K562 (cell line): ENCODE measurements at regions not wholly inside any gene's neighbourhood (a gene's known extent, or its start where the extent isn't known, plus 50 kb on each side); places are given as distances from the start of the nearest gene placed in this dataset.

ENCODE experiments used
- ATAC-seq: fragments of 200-7000 bp; cut with Tn5 transposase; 3 replicates; pipeline ENCODE4 v1.9.1; 2020; ENCODE audit warnings: moderate library complexity
- BruUV-seq: library from RNA; stranded (reverse); fragments of 400-500 nt; replicated peaks from 2 replicates; lab custom pipeline; 2021; lab: Mats Ljungman, UMichigan
- CTCF ChIA-PET: fragments of 300-600 bp; formaldehyde crosslinking; extraction: SDS; loops from one replicate; lab custom pipeline; 2021; ENCODE audit warnings: low intra/inter-chr PET ratio; lab: Yijun Ruan, JAX
- POLR2A ChIA-PET: fragments of 300-600, 350-650 bp; sonication (Branson Sonifier 250); formaldehyde crosslinking; extraction: SDS; loops from one replicate; lab custom pipeline; 2021; ENCODE audit warnings: antibody characterized with exemption, inconsistent platforms; lab: Yijun Ruan, JAX
- DNase-seq, 4 experiments: peaks; one replicate each; pipeline versions ENCODE4 v3.0.0 to v3.0.0-alpha.2; 2011 to 2018; ENCODE audit warnings: low spot score in 3 of 4, mixed read lengths in 3 of 4; ENCODE audit errors: extremely low read depth in 1 of 4
- FAIRE-seq: peaks from 2 replicates; lab custom pipeline; 2011; peaks lifted over from hg19 to GRCh38; lab: Jason Lieb, UNC
- H2AFZ ChIP-seq: 2 replicates; pipeline ENCODE4 v1.6.0; 2011; ENCODE audit warnings: low read depth, low read length, control low read depth, inconsistent platforms
- H3K27ac ChIP-seq: fragments of 200-600 bp; 3 replicates; pipeline ENCODE4 v1.8.0; 2011; ENCODE audit warnings: low read depth, mild to moderate bottlenecking, control low read depth, inconsistent platforms, low read length, moderate library complexity, mixed read lengths; ENCODE audit errors: extremely low read depth
- H3K27me3 ChIP-seq, 2 experiments: fragments of 300-600 bp in 1 of 2; 2 replicates in 1 of 2; 3 replicates in 1 of 2; pipeline versions ENCODE4 v1.6.0 to v1.8.0; 2011; ENCODE audit warnings: inconsistent platforms in 2 of 2, low read length in 2 of 2, mild to moderate bottlenecking in 1 of 2, mixed read lengths in 1 of 2, moderate library complexity in 1 of 2; ENCODE audit not compliant: control insufficient read depth in 2 of 2, insufficient read depth in 2 of 2
- H3K36me3 ChIP-seq: fragments of 300-600 bp; 3 replicates; pipeline ENCODE4 v1.8.0; 2011; ENCODE audit warnings: mild to moderate bottlenecking, low read length, inconsistent platforms; ENCODE audit not compliant: control insufficient read depth, insufficient read depth
- H3K4me1 ChIP-seq, 2 experiments: fragments of 200-600 bp in 1 of 2; replicated peaks in 1 of 2; 2 replicates in 1 of 2; 3 replicates in 1 of 2; pipeline versions ENCODE4 v1.5.1 to v1.8.0; 2011; ENCODE audit warnings: inconsistent platforms in 2 of 2, low read length in 2 of 2, mild to moderate bottlenecking in 1 of 2, mixed read lengths in 1 of 2, moderate library complexity in 1 of 2; ENCODE audit not compliant: control insufficient read depth in 2 of 2, insufficient read depth in 2 of 2
- H3K4me2 ChIP-seq: 2 replicates; pipeline ENCODE4 v1.6.1; 2011; ENCODE audit warnings: low read length, control low read depth, inconsistent platforms, mixed read lengths; ENCODE audit not compliant: insufficient read depth
- H3K4me3 ChIP-seq: fragments of 200-600 bp; sonication (generic), shearing (Covaris generic); 2 replicates; pipeline ENCODE4 v1.5.1; 2016; ENCODE audit warnings: control low read depth, inconsistent platforms
- H3K79me2 ChIP-seq: fragments of 200-600 bp; 3 replicates; pipeline ENCODE4 v1.8.0; 2011; ENCODE audit warnings: low read length, inconsistent platforms; ENCODE audit not compliant: control insufficient read depth, insufficient read depth
- H3K9ac ChIP-seq, 2 experiments: 2 replicates each; pipeline versions ENCODE4 v1.6.0 to v1.6.1; 2011; ENCODE audit warnings: low read depth in 2 of 2, low read length in 2 of 2, control low read depth in 1 of 2, inconsistent platforms in 1 of 2, mild to moderate bottlenecking in 1 of 2, mixed read lengths in 1 of 2; ENCODE audit not compliant: insufficient read depth in 1 of 2
- H3K9me1 ChIP-seq: one replicate; pipeline ENCODE4 v1.6.0; 2011; ENCODE audit warnings: inconsistent platforms, mild to moderate bottlenecking, low read length, moderate library complexity; ENCODE audit not compliant: control insufficient read depth, insufficient read depth
- H3K9me3 ChIP-seq: replicated peaks from 2 replicates; pipeline ENCODE4 v1.5.1; 2011; ENCODE audit warnings: low read depth, low read length, inconsistent platforms; ENCODE audit not compliant: control insufficient read depth, insufficient read depth
- H4K20me1 ChIP-seq: replicated peaks from 2 replicates; pipeline ENCODE4 v1.6.1; 2011; ENCODE audit warnings: low read length, inconsistent platforms, mixed read lengths; ENCODE audit not compliant: control insufficient read depth, insufficient read depth
- ARID1B ChIP-seq: fragments of 450-650 bp; IDR thresholded peaks from 2 replicates; pipeline ENCODE4 v1.6.1; 2016; ENCODE audit warnings: antibody characterized with exemption, mild to moderate bottlenecking, inconsistent platforms
- CAMTA2 ChIP-seq: fragments of 250-450 bp; sonication (Bioruptor Pico); conservative IDR thresholded peaks from 2 replicates; pipeline ENCODE4 v1.5.1; 2022
- CEBPB ChIP-seq: fragments of 450-650 bp; IDR thresholded peaks from 2 replicates; pipeline ENCODE4 v1.6.1; 2016; ENCODE audit warnings: missing genetic modification characterization, missing compliant biosample characterization
- CEBPG ChIP-seq, 3 experiments: fragments of 200-800 bp in 1 of 3; sonication (Bioruptor generic) in 1 of 3; sonication (generic) in 1 of 3; formaldehyde crosslinking in 1 of 3; IDR thresholded peaks in 2 of 3; conservative IDR thresholded peaks in 1 of 3; 2 replicates each; pipeline versions ENCODE4 v1.6.1 to v1.8.0; 2016 to 2022; ENCODE audit warnings: missing compliant biosample characterization in 2 of 3, missing genetic modification characterization in 2 of 3, mild to moderate bottlenecking in 1 of 3, missing genetic modification reagents in 1 of 3
- MAFF ChIP-seq: IDR thresholded peaks from 2 replicates; pipeline ENCODE4 v1.6.1; 2012; ENCODE audit warnings: low read length, improper control_type of control experiment
- MCM5 ChIP-seq: fragments of 450-650 bp; IDR thresholded peaks from 2 replicates; pipeline ENCODE4 v1.6.1; 2016; ENCODE audit warnings: low read depth
- NFE2 ChIP-seq: IDR thresholded peaks from 2 replicates; pipeline ENCODE4 v1.6.1; 2014; ENCODE audit warnings: antibody characterized with exemption, low read depth
- POLR2B ChIP-seq: fragments of 450-650 bp; IDR thresholded peaks from 2 replicates; pipeline ENCODE4 v1.6.1; 2018; ENCODE audit warnings: low read depth; ENCODE audit not compliant: partially characterized antibody
- RUNX1 ChIP-seq: sonication (generic); IDR thresholded peaks from 2 replicates; pipeline ENCODE4 v1.6.1; 2016; ENCODE audit warnings: antibody characterized with exemption, low read depth
- TAF15 ChIP-seq: fragments of 200-400 bp; formaldehyde crosslinking; IDR thresholded peaks from 2 replicates; pipeline ENCODE4 v1.6.1; 2017; ENCODE audit warnings: mild to moderate bottlenecking, low read depth, low read length, moderate library complexity
- TCF3 ChIP-seq: sonication (generic); formaldehyde crosslinking; IDR thresholded peaks from 2 replicates; pipeline ENCODE4 v1.4.0; 2020; ENCODE audit warnings: mild to moderate bottlenecking, missing genetic modification reagents
- TRIM24 ChIP-seq, 2 experiments: fragments of 450-650 bp; IDR thresholded peaks; 2 replicates each; pipeline ENCODE4 v1.6.1; 2016
- WHSC1 ChIP-seq: IDR thresholded peaks from one replicate; pipeline ENCODE4 v1.6.1; 2012; ENCODE audit warnings: low read length, control low read depth, inconsistent platforms
- ZNF121 ChIP-seq: sonication (generic); formaldehyde crosslinking; conservative IDR thresholded peaks from 2 replicates; pipeline ENCODE4 v1.8.0; 2022; ENCODE audit warnings: missing genetic modification reagents
- ZNF740 ChIP-seq, 3 experiments: fragments of 200-800 bp in 1 of 3; sonication (Bioruptor generic) in 1 of 3; sonication (generic) in 1 of 3; formaldehyde crosslinking in 1 of 3; IDR thresholded peaks; 2 replicates each; pipeline versions ENCODE4 v1.6.1 to v1.8.0; 2016 to 2022; ENCODE audit warnings: mild to moderate bottlenecking in 2 of 3, missing compliant biosample characterization in 2 of 3, missing genetic modification characterization in 2 of 3, missing genetic modification reagents in 1 of 3
- WGBS: fragments of 100-300 bp; shearing (Covaris generic); methylation state at CpG from one replicate; pipeline ENCODE4 v1.1.6; 2016; ENCODE audit warnings: low coverage, mixed read lengths; ENCODE audit not compliant: insufficient coverage; ENCODE audit errors: missing lambda C conversion rate; 5-methylcytosine and 5-hydroxymethylcytosine counted together
- in situ Hi-C: fragments of 300-500 bp; cut with MboI; formaldehyde crosslinking; loops from 4 replicates; pipeline ENCODE4 v1.15.0; 2018; ENCODE audit warnings: inconsistent platforms, mixed read lengths
- intact Hi-C: fragments of 100-400 bp; cut with micrococcal nuclease; formaldehyde crosslinking; loops from 2 replicates; pipeline ENCODE4 v1.14.2; 2022
- TF ChIP-seq, protein P1 (sequence below): fragments of 200-800 bp; sonication (Bioruptor generic); IDR thresholded peaks from 2 replicates; pipeline ENCODE4 v1.6.1; 2017; ENCODE audit warnings: missing genetic modification characterization, missing compliant biosample characterization
- TF ChIP-seq, protein P2 (sequence below): fragments of 150-350 bp; conservative IDR thresholded peaks from 2 replicates; pipeline ENCODE4 v1.6.1; 2014; ENCODE audit warnings: low read length

DNA sequence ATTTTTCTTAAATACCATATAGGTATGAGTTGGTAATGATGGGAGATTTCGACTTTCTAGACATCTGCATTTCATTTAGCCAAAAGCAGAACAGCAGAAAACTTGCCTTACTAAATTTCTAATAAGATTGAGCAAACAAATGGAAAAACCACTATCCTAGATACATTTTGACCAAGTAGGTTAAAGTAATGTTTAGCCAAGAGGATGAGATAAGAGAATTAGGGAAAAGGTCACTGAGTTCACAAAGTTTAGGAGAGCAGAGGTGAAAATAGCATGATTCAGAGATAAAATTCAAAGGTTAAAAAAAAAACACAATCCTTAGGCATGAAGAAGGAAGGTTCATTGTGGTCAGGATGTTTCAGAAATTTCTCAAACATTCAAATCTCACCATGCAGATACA is 450.3 kb downstream of the CD83 start (continued):
- 0 out of 4 replicates have a peak, but pooled peaks of 1 of the 2 experiments have one; percentile 19 for TF ChIP-seq TRIM24 (IDR thresholded peaks at IDR 0.05)

- no peak for DNase-seq
- ChIA-PET POLR2A (interaction anchor here (0.7 to 0.8 kb wide), 2 partner anchors 25 to 28 kb away, joined by 3 read pairs; no protein-coding TSS in a partner anchor), CTCF (no interaction called here)
- no peak overlapping the region for H3K4me3 ChIP-seq
- no peaks in the 10 kb centered on the region for H3K9me3 ChIP-seq
- no peaks in the 10 kb centered on the region for H3K79me2 ChIP-seq
- H3K9me1 ChIP-seq = no peaks in the 10 kb centered on the region
- peaks cover 0 to 4% of the 10 kb centered on the region in 2 experiments; a peak in 1 of 5 replicates for H3K27me3 ChIP-seq
- no peak for FAIRE-seq
- no peaks in the 10 kb centered on the region for H4K20me1 ChIP-seq
- no peak for ATAC-seq
- no TSS peak for BruUV-seq
- H3K36me3 ChIP-seq = no peaks in the 10 kb centered on the region
- in situ Hi-C loops = no loop called here
- H3K9ac ChIP-seq = no peak overlapping the region
- H3K4me1 ChIP-seq = peaks cover 3 to 8% of the 10 kb centered on the region in 2 experiments; a peak in 4 of 5 replicates
- H3K4me2 ChIP-seq = no peak overlapping the region
- intact Hi-C loops = no loop called here
- no peak overlapping the region for H3K27ac ChIP-seq
- 19% methylated on average over 1 of the region's 1 CpG for WGBS
- H2AFZ ChIP-seq = peak overlapping the region; percentile 17; the same call in 1 of the 2 replicates
- no peak for TF ChIP-seq ZNF121 (CRISPR knock-in tag)
- TF ChIP-seq CAMTA2 (CRISPR knock-in tag) = no peak
- peak; percentile 23; the same call in 1 of the 2 replicates for TF ChIP-seq MAFF
- TF ChIP-seq, protein P1, sequence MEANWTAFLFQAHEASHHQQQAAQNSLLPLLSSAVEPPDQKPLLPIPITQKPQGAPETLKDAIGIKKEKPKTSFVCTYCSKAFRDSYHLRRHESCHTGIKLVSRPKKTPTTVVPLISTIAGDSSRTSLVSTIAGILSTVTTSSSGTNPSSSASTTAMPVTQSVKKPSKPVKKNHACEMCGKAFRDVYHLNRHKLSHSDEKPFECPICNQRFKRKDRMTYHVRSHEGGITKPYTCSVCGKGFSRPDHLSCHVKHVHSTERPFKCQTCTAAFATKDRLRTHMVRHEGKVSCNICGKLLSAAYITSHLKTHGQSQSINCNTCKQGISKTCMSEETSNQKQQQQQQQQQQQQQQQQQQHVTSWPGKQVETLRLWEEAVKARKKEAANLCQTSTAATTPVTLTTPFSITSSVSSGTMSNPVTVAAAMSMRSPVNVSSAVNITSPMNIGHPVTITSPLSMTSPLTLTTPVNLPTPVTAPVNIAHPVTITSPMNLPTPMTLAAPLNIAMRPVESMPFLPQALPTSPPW = no peak; the same call in 1 of the 2 replicates
- 0 out of 2 replicates have a peak, but pooled peaks have one; percentile 19 for TF ChIP-seq ARID1B
- no peak for TF ChIP-seq ZNF740 (CRISPR knock-in tag; IDR thresholded peaks at IDR 0.05)
- no peak for TF ChIP-seq ZNF740 (tag; IDR thresholded peaks at IDR 0.05)
- peak; percentile 41 for TF ChIP-seq CEBPB (tag)
- no peak for TF ChIP-seq MCM5
- TF ChIP-seq RUNX1 = no peak
- TF ChIP-seq WHSC1 = no peak
- no peak for TF ChIP-seq POLR2B
- no peak for TF ChIP-seq CEBPG (CRISPR knock-in tag; IDR thresholded peaks at IDR 0.05)
- peak in 1 of 2 experiments; percentile 30; a peak in 1 of 4 replicates for TF ChIP-seq CEBPG (tag; conservative IDR thresholded peaks at IDR 0.05 in 1 of 2, IDR thresholded peaks at IDR 0.05 in 1 of 2)
- TF ChIP-seq TCF3 (CRISPR knock-in tag) = 0 out of 2 replicates have a peak, but pooled peaks have one; percentile 31
- TF ChIP-seq NFE2 = 0 out of 2 replicates have a peak, but pooled peaks have one; percentile 19
- TF ChIP-seq, protein P2, sequence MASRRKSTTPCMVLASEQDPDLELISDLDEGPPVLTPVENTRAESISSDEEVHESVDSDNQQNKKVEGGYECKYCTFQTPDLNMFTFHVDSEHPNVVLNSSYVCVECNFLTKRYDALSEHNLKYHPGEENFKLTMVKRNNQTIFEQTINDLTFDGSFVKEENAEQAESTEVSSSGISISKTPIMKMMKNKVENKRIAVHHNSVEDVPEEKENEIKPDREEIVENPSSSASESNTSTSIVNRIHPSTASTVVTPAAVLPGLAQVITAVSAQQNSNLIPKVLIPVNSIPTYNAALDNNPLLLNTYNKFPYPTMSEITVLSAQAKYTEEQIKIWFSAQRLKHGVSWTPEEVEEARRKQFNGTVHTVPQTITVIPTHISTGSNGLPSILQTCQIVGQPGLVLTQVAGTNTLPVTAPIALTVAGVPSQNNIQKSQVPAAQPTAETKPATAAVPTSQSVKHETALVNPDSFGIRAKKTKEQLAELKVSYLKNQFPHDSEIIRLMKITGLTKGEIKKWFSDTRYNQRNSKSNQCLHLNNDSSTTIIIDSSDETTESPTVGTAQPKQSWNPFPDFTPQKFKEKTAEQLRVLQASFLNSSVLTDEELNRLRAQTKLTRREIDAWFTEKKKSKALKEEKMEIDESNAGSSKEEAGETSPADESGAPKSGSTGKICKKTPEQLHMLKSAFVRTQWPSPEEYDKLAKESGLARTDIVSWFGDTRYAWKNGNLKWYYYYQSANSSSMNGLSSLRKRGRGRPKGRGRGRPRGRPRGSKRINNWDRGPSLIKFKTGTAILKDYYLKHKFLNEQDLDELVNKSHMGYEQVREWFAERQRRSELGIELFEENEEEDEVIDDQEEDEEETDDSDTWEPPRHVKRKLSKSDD = no peak
- no peak for TF ChIP-seq TAF15
Measured at GRCh38 chr6:14569394-14569793, 451.8 kb downstream of the CD83 start.
